NB4 (cell line): ENCODE measurements at regions not wholly inside any gene's neighbourhood (a gene's known extent, or its start where the extent isn't known, plus 50 kb on each side); places are given as distances from the start of the nearest gene placed in this dataset.

Source experiments
- DNase-seq: peaks from one replicate; pipeline ENCODE4 v3.0.0; 2010; ENCODE audit warnings: low read depth
- H3K4me3 ChIP-seq: one replicate; pipeline ENCODE4 v1.5.1; 2011; ENCODE audit warnings: mild to moderate bottlenecking, low read depth, low read length, moderate library complexity
- CTCF ChIP-seq: IDR thresholded peaks from one replicate; pipeline ENCODE4 v1.5.1; 2012; ENCODE audit warnings: low read depth, low read length
- MYC ChIP-seq: IDR thresholded peaks from 2 replicates; pipeline ENCODE4 v1.6.1; 2011; ENCODE audit warnings: low read depth, low read length
- POLR2A ChIP-seq: IDR thresholded peaks from 2 replicates; pipeline ENCODE4 v1.6.1; 2011; ENCODE audit warnings: mild to moderate bottlenecking; ENCODE audit not compliant: insufficient read length; ENCODE audit errors: extremely low read depth
- TF ChIP-seq, protein P1 (sequence below): IDR thresholded peaks from 2 replicates; pipeline ENCODE4 v1.6.1; 2011; ENCODE audit warnings: low read depth, low read length

GRCh38 chr2:204363513-204363912, 181.8 kb upstream of the PARD3B start:
- DNase-seq = no peak
- TF ChIP-seq POLR2A = no peak
- no peak for TF ChIP-seq MYC
- TF ChIP-seq, protein P1, sequence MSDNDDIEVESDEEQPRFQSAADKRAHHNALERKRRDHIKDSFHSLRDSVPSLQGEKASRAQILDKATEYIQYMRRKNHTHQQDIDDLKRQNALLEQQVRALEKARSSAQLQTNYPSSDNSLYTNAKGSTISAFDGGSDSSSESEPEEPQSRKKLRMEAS = no peak
- TF ChIP-seq CTCF = no peak
- no peak overlapping the region for H3K4me3 ChIP-seq

GRCh38 chr2:204364860-204365535, 180.3 kb upstream of the PARD3B start:
- H3K4me3 ChIP-seq = no peak overlapping the region
- TF ChIP-seq CTCF = no peak
- TF ChIP-seq, protein P1 = no peak
- no peak for TF ChIP-seq POLR2A
- TF ChIP-seq MYC = no peak
- DNase-seq = no peak

DNA sequence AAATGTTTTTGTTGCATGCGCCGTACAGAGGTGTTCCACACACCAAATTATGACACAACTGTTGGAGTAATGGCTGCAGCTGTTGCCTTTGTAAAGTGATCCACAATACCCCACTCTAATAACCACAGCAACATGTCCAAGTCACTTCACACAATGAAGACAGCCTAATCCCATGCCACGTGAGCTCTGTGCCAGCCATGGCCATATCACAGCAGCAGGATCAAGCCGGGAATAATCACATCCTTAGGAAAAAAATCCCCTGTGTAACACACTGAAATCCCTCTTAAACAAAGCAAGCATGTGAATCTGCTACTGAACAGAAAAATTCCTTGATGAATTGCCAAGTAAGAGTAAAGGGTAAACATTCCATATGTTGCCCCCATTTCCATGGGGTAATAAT, 179.5 kb upstream of the PARD3B start:
- DNase-seq = no peak
- TF ChIP-seq MYC (no peak), CTCF (no peak), POLR2A (no peak)
- TF ChIP-seq, protein P1 = no peak
- H3K4me3 ChIP-seq = no peak overlapping the region

DNA sequence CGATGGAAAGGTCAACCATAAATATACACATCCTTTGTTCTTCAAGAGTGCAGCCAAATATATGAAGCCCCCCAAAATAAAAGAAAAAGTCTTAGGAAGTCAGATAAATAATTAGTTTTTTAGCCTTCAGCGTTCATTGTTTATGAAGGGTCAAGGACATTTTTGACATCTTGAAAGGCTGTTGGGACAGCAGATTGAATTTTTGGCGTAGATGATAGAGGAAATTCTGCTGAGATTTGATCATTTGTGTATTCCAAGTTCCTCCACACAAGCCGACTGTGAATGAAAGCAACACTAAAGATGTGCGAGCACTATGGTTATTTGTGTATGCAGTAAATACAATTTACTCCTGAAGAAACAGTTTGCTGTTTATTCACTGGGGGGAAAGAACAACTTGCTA, 177.8 kb upstream of the PARD3B start:
- no peak overlapping the region for H3K4me3 ChIP-seq
- DNase-seq = no peak
- TF ChIP-seq MYC (no peak), POLR2A (no peak), CTCF (no peak)
- TF ChIP-seq, protein P1 = no peak

- TF ChIP-seq, protein P1 = no peak
- no peak for TF ChIP-seq MYC
- no peak for TF ChIP-seq CTCF
- no peak for TF ChIP-seq POLR2A
- H3K4me3 ChIP-seq = no peak overlapping the region
- no peak for DNase-seq
Observed at GRCh38 chr2:204370172-204370718, 175.0 kb upstream of the PARD3B start.

DNA sequence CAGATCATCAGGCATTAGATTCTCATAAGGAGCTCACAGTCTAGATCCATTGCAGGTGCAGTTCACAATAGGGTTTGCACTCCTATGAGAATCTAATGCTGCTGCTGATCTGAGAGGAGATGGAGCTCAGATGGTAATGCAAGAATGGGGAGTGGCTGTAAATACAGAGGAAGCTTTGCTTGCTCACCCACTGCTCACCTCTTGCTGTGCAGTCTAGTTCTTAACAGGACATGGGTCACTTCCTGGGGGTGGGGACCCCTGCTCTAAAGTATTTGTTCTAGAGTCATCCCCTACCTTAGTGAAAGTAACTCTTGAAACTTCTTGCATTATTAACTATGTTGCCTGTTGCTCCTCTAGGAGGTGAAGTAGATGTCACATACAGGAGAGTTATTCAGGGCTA, 171.3 kb upstream of the PARD3B start:
- no peak overlapping the region for H3K4me3 ChIP-seq
- DNase-seq = no peak
- TF ChIP-seq, protein P1 = no peak
- TF ChIP-seq CTCF = no peak
- TF ChIP-seq MYC = no peak
- no peak for TF ChIP-seq POLR2A
